ENCODE measurements at regions not wholly inside any gene's neighbourhood (a gene's known extent, or its start where the extent isn't known, plus 50 kb on each side); places are given as distances from the start of the nearest gene placed in this dataset.

DNA sequence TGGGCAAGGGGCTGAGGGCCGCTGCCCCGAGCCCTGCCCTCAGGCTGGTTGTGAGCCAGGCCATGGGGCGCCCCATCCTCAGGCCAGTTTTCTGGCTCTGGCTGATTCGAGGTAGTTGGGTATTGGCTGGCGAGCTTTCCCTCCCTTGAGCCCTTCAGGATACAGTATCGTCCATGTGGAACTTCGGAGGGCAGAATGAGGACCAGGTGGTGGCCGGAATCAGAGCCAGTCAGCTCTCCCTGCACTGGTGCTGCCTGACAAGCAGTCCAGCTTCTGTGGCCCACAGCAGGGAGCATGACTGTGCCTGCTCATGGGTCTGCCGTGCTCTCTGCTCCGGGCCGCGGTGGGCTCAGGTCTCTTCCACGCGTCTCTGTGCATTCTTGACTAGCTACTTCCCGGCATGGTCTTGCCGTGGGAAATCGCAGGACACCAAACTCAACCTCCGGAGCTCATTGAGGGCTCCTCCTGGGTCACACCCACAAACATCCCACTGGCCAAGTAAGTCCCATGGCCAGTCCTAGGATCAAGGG, 1289.3 kb downstream of the BRD1 start:
- Histone ChIP-seq H3K4me1 (no peaks in the 10 kb centered on the region), H3K27ac (no peak overlapping the region), H3K36me3 (no peaks in the 10 kb centered on the region), H3K9me3 (no peaks in the 10 kb centered on the region), H3K4me3 (no peak overlapping the region), H3K27me3 (peaks cover 0 to 38% (median 0%) of the 10 kb centered on the region in 9 donors)
- no peak for DNase-seq
- 82 to 92% (median 89%) methylated on average over 11 to 18 of the region's 18 CpGs for WGBS, 4 donors
- ATAC-seq: no peak
- intact Hi-C loops (cut with DNase I): no loop called here
- no peak for TF ChIP-seq POLR2A (IDR thresholded peaks at IDR 0.05)
- TF ChIP-seq, protein P1, sequence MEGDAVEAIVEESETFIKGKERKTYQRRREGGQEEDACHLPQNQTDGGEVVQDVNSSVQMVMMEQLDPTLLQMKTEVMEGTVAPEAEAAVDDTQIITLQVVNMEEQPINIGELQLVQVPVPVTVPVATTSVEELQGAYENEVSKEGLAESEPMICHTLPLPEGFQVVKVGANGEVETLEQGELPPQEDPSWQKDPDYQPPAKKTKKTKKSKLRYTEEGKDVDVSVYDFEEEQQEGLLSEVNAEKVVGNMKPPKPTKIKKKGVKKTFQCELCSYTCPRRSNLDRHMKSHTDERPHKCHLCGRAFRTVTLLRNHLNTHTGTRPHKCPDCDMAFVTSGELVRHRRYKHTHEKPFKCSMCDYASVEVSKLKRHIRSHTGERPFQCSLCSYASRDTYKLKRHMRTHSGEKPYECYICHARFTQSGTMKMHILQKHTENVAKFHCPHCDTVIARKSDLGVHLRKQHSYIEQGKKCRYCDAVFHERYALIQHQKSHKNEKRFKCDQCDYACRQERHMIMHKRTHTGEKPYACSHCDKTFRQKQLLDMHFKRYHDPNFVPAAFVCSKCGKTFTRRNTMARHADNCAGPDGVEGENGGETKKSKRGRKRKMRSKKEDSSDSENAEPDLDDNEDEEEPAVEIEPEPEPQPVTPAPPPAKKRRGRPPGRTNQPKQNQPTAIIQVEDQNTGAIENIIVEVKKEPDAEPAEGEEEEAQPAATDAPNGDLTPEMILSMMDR (IDR thresholded peaks at IDR 0.05): no peak

- intact Hi-C loops (cut with DNase I): no loop called here
- DNase-seq: no peak
- no peaks in the 10 kb centered on the region for H3K36me3 ChIP-seq
- ATAC-seq: no peak
- no peak overlapping the region for H3K27ac ChIP-seq
- peaks cover 0 to 41% (median 0%) of the 10 kb centered on the region in 9 donors for H3K27me3 ChIP-seq
- H3K9me3 ChIP-seq: no peaks in the 10 kb centered on the region
- TF ChIP-seq POLR2A (IDR thresholded peaks at IDR 0.05): no peak
- TF ChIP-seq, protein P1 (IDR thresholded peaks at IDR 0.05): no peak
- no peaks in the 10 kb centered on the region for H3K4me1 ChIP-seq
- H3K4me3 ChIP-seq: no peak overlapping the region
- 85 to 95% (median 89%) methylated on average over 2 to 3 of the region's 3 CpGs for WGBS, 4 donors
Observed at GRCh38 chr22:48537343-48537680, 1290.4 kb downstream of the BRD1 start.

DNA sequence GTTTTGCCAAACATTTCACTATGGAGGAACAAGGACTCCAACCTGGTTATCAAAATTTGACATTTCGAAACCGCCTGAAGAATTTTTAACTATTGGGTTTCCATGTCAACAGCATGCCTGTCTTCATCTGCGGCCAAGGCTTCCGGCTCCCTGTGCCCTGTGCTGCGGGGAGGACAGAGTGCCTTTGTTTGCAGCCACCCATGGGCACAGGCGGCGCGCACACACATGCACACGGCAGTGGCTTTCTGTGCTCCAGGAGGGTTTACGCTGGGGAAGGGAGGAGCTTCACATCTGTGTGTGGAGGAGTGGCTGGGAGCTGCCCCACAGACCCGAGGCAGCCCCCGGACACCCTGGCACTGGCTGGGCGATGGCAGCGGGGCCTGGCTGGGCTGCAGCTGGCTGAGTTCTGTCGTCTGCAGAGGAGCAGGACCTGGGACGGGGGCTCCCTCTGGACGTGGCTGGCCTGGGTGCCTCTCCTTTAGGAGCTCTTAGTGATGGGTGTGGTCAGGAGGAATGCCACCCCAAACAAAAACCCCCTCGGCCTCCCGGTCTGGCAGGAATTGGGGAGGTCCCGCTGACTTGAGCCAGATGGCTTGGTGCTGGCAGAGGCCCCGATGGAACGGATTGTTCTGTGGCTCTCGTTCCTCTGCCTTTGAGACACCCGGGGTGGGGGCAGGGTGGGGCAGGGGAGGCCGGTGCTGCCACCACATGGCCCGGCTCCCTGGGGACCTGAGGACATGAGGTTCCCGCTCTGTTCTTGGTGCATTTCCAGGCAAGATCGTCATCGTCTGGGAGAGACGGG, 1290.9 kb downstream of the BRD1 start:
- DNase-seq (no peak), ATAC-seq (no peak)
- intact Hi-C loops (cut with DNase I): no loop called here
- TF ChIP-seq POLR2A (IDR thresholded peaks at IDR 0.05): no peak
- TF ChIP-seq, protein P1 (IDR thresholded peaks at IDR 0.05): no peak
- 70 to 75% (median 74%) methylated on average over 10 to 30 of the region's 30 CpGs for WGBS, 4 donors
- peaks cover 0 to 46% (median 0%) of the 10 kb centered on the region in 9 donors for H3K27me3 ChIP-seq
- no peak overlapping the region for H3K27ac ChIP-seq
- H3K4me1 ChIP-seq: no peaks in the 10 kb centered on the region
- H3K36me3 ChIP-seq: no peaks in the 10 kb centered on the region
- no peaks in the 10 kb centered on the region for H3K9me3 ChIP-seq
- H3K4me3 ChIP-seq: no peak overlapping the region

- H3K27me3 ChIP-seq: peaks cover 0 to 50% (median 0%) of the 10 kb centered on the region in 9 donors
- WGBS, 4 donors: 84 to 88% (median 85%) methylated on average over 39 of the region's 39 CpGs
- intact Hi-C loops (cut with DNase I): no loop called here
- ATAC-seq (no peak), DNase-seq (no peak)
- H3K4me1 ChIP-seq: no peaks in the 10 kb centered on the region
- no peaks in the 10 kb centered on the region for H3K36me3 ChIP-seq
- TF ChIP-seq, protein P1 (IDR thresholded peaks at IDR 0.05): no peak
- no peak for TF ChIP-seq POLR2A (IDR thresholded peaks at IDR 0.05)
- no peak overlapping the region for H3K27ac ChIP-seq
- H3K4me3 ChIP-seq: no peak overlapping the region
- H3K9me3 ChIP-seq: no peaks in the 10 kb centered on the region
Observed at GRCh38 chr22:48535868-48536540, 1291.7 kb downstream of the BRD1 start.

Data from heart left ventricle (tissue), 16 donors.